Thoracic aorta (tissue), 2 donors: ENCODE measurements at regions not wholly inside any gene's neighbourhood (a gene's known extent, or its start where the extent isn't known, plus 50 kb on each side); places are given as distances from the start of the nearest gene placed in this dataset.

Source experiments
- ATAC-seq: fragments of 150-250 bp; one replicate; pipeline ENCODE4 v1.8.0; 2017; ENCODE audit warnings: low read depth; ENCODE audit not compliant: insufficient number of reproducible peaks, low FRiP score
- DNase-seq: peaks from one replicate; pipeline ENCODE4 v3.0.0-alpha.2; 2020; ENCODE audit warnings: low spot score
- H3K27ac ChIP-seq, 2 donors: fragments of 200-600 bp; sonication (generic); 1 replicate in 1 of 2; 2 replicates in 1 of 2; pipeline ENCODE4 v1.5.1; 2016; ENCODE audit warnings: mild to moderate bottlenecking in 2 of 2, moderate library complexity in 2 of 2
- H3K27me3 ChIP-seq: fragments of 200-600 bp; sonication (generic); replicated peaks from 2 replicates; pipeline ENCODE4 v1.6.0; 2016; ENCODE audit warnings: mild to moderate bottlenecking; ENCODE audit not compliant: insufficient read depth
- H3K36me3 ChIP-seq: fragments of 200-600 bp; sonication (generic); one replicate; pipeline ENCODE4 v1.5.1; 2016
- H3K4me1 ChIP-seq, 2 donors: fragments of 200-600 bp; sonication (generic); 1 replicate in 1 of 2; 2 replicates in 1 of 2; pipeline versions ENCODE4 v1.5.1 to v1.6.0; 2016; ENCODE audit warnings: low read depth in 2 of 2, mild to moderate bottlenecking in 1 of 2; ENCODE audit not compliant: control insufficient read depth in 1 of 2
- H3K4me3 ChIP-seq: fragments of 200-600 bp; sonication (generic); 2 replicates; pipeline ENCODE4 v1.5.1; 2016; ENCODE audit warnings: mild to moderate bottlenecking
- H3K9me3 ChIP-seq: fragments of 200-600 bp; sonication (generic); 2 replicates; pipeline ENCODE4 v1.5.1; 2016
- CTCF ChIP-seq: fragments of 200-600 bp; sonication (generic); IDR thresholded peaks from one replicate; pipeline ENCODE4 v1.5.1; 2019; ENCODE audit warnings: antibody characterized with exemption

- Histone ChIP-seq H3K4me1 (peaks cover 0 to 4% of the 10 kb centered on the region in 2 donors), H3K27ac (no peak overlapping the region), H3K36me3 (no peaks in the 10 kb centered on the region), H3K4me3 (no peak overlapping the region), H3K9me3 (no peaks in the 10 kb centered on the region), H3K27me3 (no peaks in the 10 kb centered on the region)
- ATAC-seq = no peak
- no peak for DNase-seq
- TF ChIP-seq CTCF = no peak
Observed at GRCh38 chr13:40381935-40382764, 284.3 kb downstream of the FOXO1 start.

DNA sequence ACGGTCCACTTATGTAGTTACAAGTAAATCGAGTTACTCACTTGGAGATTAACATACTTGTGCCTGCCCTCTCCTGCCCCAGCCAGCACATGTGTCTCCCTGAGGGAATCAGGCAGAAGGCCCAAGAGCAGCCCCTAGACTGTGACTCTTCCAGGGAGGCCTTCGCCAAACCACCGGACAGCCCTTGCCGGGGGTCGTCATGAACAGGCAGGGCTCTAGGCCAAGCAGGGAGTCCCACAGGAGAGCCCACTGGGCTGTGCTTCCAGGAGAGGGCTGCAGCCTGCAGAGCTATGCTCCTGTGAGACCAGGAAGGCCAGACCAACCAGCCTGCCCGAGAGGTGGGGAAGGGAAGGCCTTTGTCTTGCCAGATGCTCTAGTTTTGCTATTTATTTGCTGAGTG is 283.3 kb downstream of the FOXO1 start:
- ATAC-seq (no peak), DNase-seq (no peak)
- Histone ChIP-seq H3K4me1 (no peaks in the 10 kb centered on the region), H3K27ac (no peak overlapping the region), H3K4me3 (no peak overlapping the region), H3K27me3 (no peaks in the 10 kb centered on the region), H3K36me3 (no peaks in the 10 kb centered on the region), H3K9me3 (no peaks in the 10 kb centered on the region)
- no peak for TF ChIP-seq CTCF

- Histone ChIP-seq H3K4me1 (no peaks in the 10 kb centered on the region), H3K27ac (no peak overlapping the region), H3K9me3 (no peaks in the 10 kb centered on the region), H3K27me3 (no peaks in the 10 kb centered on the region), H3K4me3 (no peak overlapping the region), H3K36me3 (no peaks in the 10 kb centered on the region)
- no peak for ATAC-seq
- no peak for DNase-seq
- no peak for TF ChIP-seq CTCF
Observed at GRCh38 chr13:40383885-40384284, 282.6 kb downstream of the FOXO1 start.

GRCh38 chr13:40384976-40385857 is 281.2 kb downstream of the FOXO1 start:
- no peak for DNase-seq
- no peaks in the 10 kb centered on the region for H3K27me3 ChIP-seq
- H3K27ac ChIP-seq = no peak overlapping the region
- H3K4me1 ChIP-seq = no peaks in the 10 kb centered on the region
- H3K4me3 ChIP-seq = no peak overlapping the region
- no peak for TF ChIP-seq CTCF
- H3K9me3 ChIP-seq = no peaks in the 10 kb centered on the region
- H3K36me3 ChIP-seq = no peaks in the 10 kb centered on the region
- ATAC-seq = no peak

GRCh38 chr13:40385858-40386180 is 280.6 kb downstream of the FOXO1 start:
- Histone ChIP-seq H3K4me3 (no peak overlapping the region), H3K36me3 (no peaks in the 10 kb centered on the region), H3K27me3 (no peaks in the 10 kb centered on the region), H3K4me1 (no peaks in the 10 kb centered on the region), H3K27ac (no peak overlapping the region), H3K9me3 (no peaks in the 10 kb centered on the region)
- no peak for TF ChIP-seq CTCF
- DNase-seq = no peak
- no peak for ATAC-seq
